ENCODE measurements at regions not wholly inside any gene's neighbourhood (a gene's known extent, or its start where the extent isn't known, plus 50 kb on each side); places are given as distances from the start of the nearest gene placed in this dataset.

DNA sequence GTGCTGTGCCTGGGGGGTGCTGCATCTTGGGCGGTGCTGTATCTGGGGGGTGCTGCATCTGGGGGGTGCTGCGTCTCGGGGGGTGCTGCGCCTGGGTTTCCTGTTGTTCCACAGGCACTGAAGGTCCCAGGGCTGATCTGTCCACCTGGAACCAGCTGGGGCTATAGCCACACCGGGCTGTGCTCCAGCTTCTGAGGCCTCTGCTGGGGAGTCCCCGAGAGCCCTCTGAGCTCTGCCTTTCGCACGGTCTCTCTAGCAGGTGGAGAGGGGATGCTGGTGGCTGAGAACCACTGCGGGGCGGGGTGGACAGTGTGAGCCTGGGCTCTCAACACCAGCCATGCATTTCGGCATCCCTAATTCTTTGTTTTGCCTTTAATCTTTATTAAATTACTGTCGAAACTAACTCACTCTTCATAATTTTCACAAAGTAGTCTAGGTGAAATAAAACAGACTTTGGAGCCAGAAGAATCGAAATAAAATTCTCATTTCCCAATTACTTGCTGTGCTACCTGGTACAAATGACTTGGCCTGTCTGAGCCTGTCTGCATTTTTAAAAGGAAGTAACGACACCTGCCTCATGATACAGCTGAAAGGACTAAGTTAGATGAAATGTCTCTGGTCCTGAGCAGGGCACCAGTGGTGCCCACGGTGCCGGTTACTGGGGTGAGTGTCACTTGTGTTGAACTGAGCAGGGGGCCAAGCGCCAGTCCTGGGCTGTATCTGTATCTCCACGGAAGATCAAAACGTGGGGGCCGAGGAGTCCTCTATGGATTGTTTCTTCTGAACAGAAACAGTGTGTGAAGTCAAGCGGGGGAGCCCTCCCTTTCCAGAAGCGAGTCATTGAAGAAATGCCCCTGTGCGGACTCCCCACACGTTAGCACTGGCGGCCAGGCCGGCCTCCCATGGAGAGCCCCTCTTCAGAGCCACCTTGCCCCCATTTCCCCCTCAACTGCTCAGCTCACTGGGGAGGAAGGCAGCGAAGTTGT is 142.0 kb downstream of the ASB1 start:
- TF ChIP-seq, protein P1, sequence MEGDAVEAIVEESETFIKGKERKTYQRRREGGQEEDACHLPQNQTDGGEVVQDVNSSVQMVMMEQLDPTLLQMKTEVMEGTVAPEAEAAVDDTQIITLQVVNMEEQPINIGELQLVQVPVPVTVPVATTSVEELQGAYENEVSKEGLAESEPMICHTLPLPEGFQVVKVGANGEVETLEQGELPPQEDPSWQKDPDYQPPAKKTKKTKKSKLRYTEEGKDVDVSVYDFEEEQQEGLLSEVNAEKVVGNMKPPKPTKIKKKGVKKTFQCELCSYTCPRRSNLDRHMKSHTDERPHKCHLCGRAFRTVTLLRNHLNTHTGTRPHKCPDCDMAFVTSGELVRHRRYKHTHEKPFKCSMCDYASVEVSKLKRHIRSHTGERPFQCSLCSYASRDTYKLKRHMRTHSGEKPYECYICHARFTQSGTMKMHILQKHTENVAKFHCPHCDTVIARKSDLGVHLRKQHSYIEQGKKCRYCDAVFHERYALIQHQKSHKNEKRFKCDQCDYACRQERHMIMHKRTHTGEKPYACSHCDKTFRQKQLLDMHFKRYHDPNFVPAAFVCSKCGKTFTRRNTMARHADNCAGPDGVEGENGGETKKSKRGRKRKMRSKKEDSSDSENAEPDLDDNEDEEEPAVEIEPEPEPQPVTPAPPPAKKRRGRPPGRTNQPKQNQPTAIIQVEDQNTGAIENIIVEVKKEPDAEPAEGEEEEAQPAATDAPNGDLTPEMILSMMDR (IDR thresholded peaks at IDR 0.05), result no peak
- TF ChIP-seq ZFX (IDR thresholded peaks at IDR 0.05; ENCODE audit: borderline replicate concordance), result no peak
